ENCODE measurements at regions not wholly inside any gene's neighbourhood (a gene's known extent, or its start where the extent isn't known, plus 50 kb on each side); places are given as distances from the start of the nearest gene placed in this dataset.

- TF ChIP-seq RAD21 (IDR thresholded peaks at IDR 0.05; ENCODE audit: low read depth) (no peak), CEBPB (IDR thresholded peaks at IDR 0.05; ENCODE audit: low read depth) (no peak), CTCF (IDR thresholded peaks at IDR 0.05 in 2 of 3, conservative IDR thresholded peaks at IDR 0.05 in 1 of 3; ENCODE audit: borderline replicate concordance in 1 of 3, insufficient read depth in 1 of 3, low read depth in 2 of 3, low read length in 2 of 3) (no peak), JUND (IDR thresholded peaks at IDR 0.05) (no peak), EZH2 (IDR thresholded peaks at IDR 0.05) (no peak)
Measured at GRCh38 chr14:48786498-48786897, 799.7 kb downstream of the RPS29 start.
